MCF 10A (cell line): ENCODE measurements at regions not wholly inside any gene's neighbourhood (a gene's known extent, or its start where the extent isn't known, plus 50 kb on each side); places are given as distances from the start of the nearest gene placed in this dataset.
"Not testable (repeated sequence)": the region's sequence is repeated elsewhere in the genome, so short reads cannot be mapped to it uniquely, and the experiment has no call there.

Experiments used
- BruUV-seq: library from RNA; stranded (reverse); fragments of 400-500 nt; replicated peaks from 2 replicates; lab custom pipeline; 2021; lab: Mats Ljungman, UMichigan
- CTCF ChIA-PET: fragments of 300-600 bp; sonication (Branson Sonifier 250); formaldehyde crosslinking; extraction: SDS; loops from one replicate; lab custom pipeline; 2021; ENCODE audit warnings: antibody characterized with exemption, inconsistent platforms; lab: Yijun Ruan, JAX
- POLR2A ChIA-PET: fragments of 300-600, 350-650 bp; sonication (Branson Sonifier 250); formaldehyde crosslinking; extraction: SDS; loops from one replicate; lab custom pipeline; 2020; ENCODE audit warnings: antibody characterized with exemption, inconsistent platforms; lab: Yijun Ruan, JAX
- DNase-seq: peaks from one replicate; pipeline ENCODE4 v3.0.0-alpha.2; 2018; ENCODE audit not compliant: unreplicated experiment
- H3K27ac Mint-ChIP-seq: one replicate; pipeline ENCODE4 v1.8.0; 2022; ENCODE audit warnings: mild to moderate bottlenecking, low read depth, mixed read lengths; ENCODE audit not compliant: unreplicated experiment
- H3K27me3 Mint-ChIP-seq: one replicate; pipeline ENCODE4 v1.8.0; 2022; ENCODE audit warnings: mixed read lengths; ENCODE audit not compliant: insufficient read depth, unreplicated experiment
- H3K36me3 Mint-ChIP-seq: one replicate; pipeline ENCODE4 v1.8.0; 2022; ENCODE audit warnings: mild to moderate bottlenecking, moderate library complexity, mixed read lengths; ENCODE audit not compliant: insufficient read depth, unreplicated experiment
- H3K4me1 Mint-ChIP-seq: one replicate; pipeline ENCODE4 v1.8.0; 2022; ENCODE audit warnings: mixed read lengths; ENCODE audit not compliant: insufficient read depth, unreplicated experiment
- H3K4me3 Mint-ChIP-seq: one replicate; pipeline ENCODE4 v1.8.0; 2022; ENCODE audit warnings: mild to moderate bottlenecking, moderate library complexity, mixed read lengths; ENCODE audit not compliant: unreplicated experiment
- H3K9me3 Mint-ChIP-seq: one replicate; pipeline ENCODE4 v1.8.0; 2022; ENCODE audit warnings: mixed read lengths; ENCODE audit not compliant: unreplicated experiment
- CTCF ChIP-seq: fragments of 200-600 bp; IDR thresholded peaks from one replicate; pipeline ENCODE4 v1.8.0; 2022; ENCODE audit warnings: antibody characterized with exemption, mild to moderate bottlenecking; ENCODE audit not compliant: unreplicated experiment
- intact Hi-C: fragments of 100-400 bp; cut with micrococcal nuclease; formaldehyde crosslinking; loops from 2 replicates; pipeline ENCODE4 v1.14.1; 2022

- CTCF ChIA-PET: no interaction called here
- POLR2A ChIA-PET: no interaction called here
Measured at GRCh38 chr9:42275141-42275540, 91.7 kb downstream of the SPATA31A6 start.

GRCh38 chr9:42282531-42283178 is 99.2 kb downstream of the SPATA31A6 start:
- BruUV-seq, H3K27ac Mint-ChIP-seq, CTCF ChIA-PET, H3K4me1 Mint-ChIP-seq, POLR2A ChIA-PET, H3K36me3 Mint-ChIP-seq, H3K27me3 Mint-ChIP-seq, H3K9me3 Mint-ChIP-seq, H3K4me3 Mint-ChIP-seq, DNase-seq, intact Hi-C loops: not testable (repeated sequence)

More at GRCh38 chr9:42275141-42275540, 91.7 kb downstream of the SPATA31A6 start:
- no peaks in the 10 kb centered on the region for H3K9me3 Mint-ChIP-seq
- H3K4me1 Mint-ChIP-seq: no peaks in the 10 kb centered on the region
- no peaks in the 10 kb centered on the region for H3K36me3 Mint-ChIP-seq
- TF ChIP-seq CTCF: no peak
- intact Hi-C loops: no loop called here
- DNase-seq: no peak
- H3K27ac Mint-ChIP-seq: no peak overlapping the region
- no peak overlapping the region for H3K4me3 Mint-ChIP-seq
- H3K27me3 Mint-ChIP-seq: no peaks in the 10 kb centered on the region
- BruUV-seq: no TSS peak

GRCh38 chr9:42283179-42283543 is 99.7 kb downstream of the SPATA31A6 start:
- H3K4me1 Mint-ChIP-seq, POLR2A ChIA-PET, DNase-seq, BruUV-seq, H3K27ac Mint-ChIP-seq, intact Hi-C loops, H3K27me3 Mint-ChIP-seq, H3K4me3 Mint-ChIP-seq, H3K9me3 Mint-ChIP-seq, H3K36me3 Mint-ChIP-seq, CTCF ChIA-PET: not testable (repeated sequence)

GRCh38 chr9:42286145-42286845 is 102.8 kb downstream of the SPATA31A6 start:
- H3K4me1 Mint-ChIP-seq, H3K27me3 Mint-ChIP-seq, H3K4me3 Mint-ChIP-seq, H3K27ac Mint-ChIP-seq, H3K36me3 Mint-ChIP-seq, H3K9me3 Mint-ChIP-seq, POLR2A ChIA-PET, intact Hi-C loops, DNase-seq, CTCF ChIA-PET, BruUV-seq: not testable (repeated sequence)

- H3K27me3 Mint-ChIP-seq, POLR2A ChIA-PET, H3K4me1 Mint-ChIP-seq, CTCF ChIA-PET, BruUV-seq, H3K9me3 Mint-ChIP-seq, intact Hi-C loops, H3K4me3 Mint-ChIP-seq, H3K27ac Mint-ChIP-seq, H3K36me3 Mint-ChIP-seq, DNase-seq: not testable (repeated sequence)
Measured at GRCh38 chr9:42288002-42288864, 104.8 kb downstream of the SPATA31A6 start.

- H3K9me3 Mint-ChIP-seq, H3K27me3 Mint-ChIP-seq, BruUV-seq, H3K4me3 Mint-ChIP-seq, DNase-seq, H3K27ac Mint-ChIP-seq, intact Hi-C loops, H3K4me1 Mint-ChIP-seq, CTCF ChIA-PET, POLR2A ChIA-PET, H3K36me3 Mint-ChIP-seq: not testable (repeated sequence)
Measured at GRCh38 chr9:42288865-42289229, 105.4 kb downstream of the SPATA31A6 start.

GRCh38 chr9:42300124-42300523 is 116.7 kb downstream of the SPATA31A6 start:
- BruUV-seq, CTCF ChIA-PET, H3K4me3 Mint-ChIP-seq, H3K27ac Mint-ChIP-seq, H3K9me3 Mint-ChIP-seq, H3K4me1 Mint-ChIP-seq, POLR2A ChIA-PET, H3K27me3 Mint-ChIP-seq, H3K36me3 Mint-ChIP-seq, intact Hi-C loops, DNase-seq: not testable (repeated sequence)

GRCh38 chr9:42306625-42307024 is 123.2 kb downstream of the SPATA31A6 start:
- H3K9me3 Mint-ChIP-seq, DNase-seq, BruUV-seq, H3K4me3 Mint-ChIP-seq, H3K27me3 Mint-ChIP-seq, POLR2A ChIA-PET, H3K36me3 Mint-ChIP-seq, CTCF ChIA-PET, H3K27ac Mint-ChIP-seq, H3K4me1 Mint-ChIP-seq, intact Hi-C loops: not testable (repeated sequence)
